NB4 (cell line): ENCODE measurements at regions not wholly inside any gene's neighbourhood (a gene's known extent, or its start where the extent isn't known, plus 50 kb on each side); places are given as distances from the start of the nearest gene placed in this dataset.

Source experiments
- POLR2A ChIP-seq: IDR thresholded peaks from 2 replicates; pipeline ENCODE4 v1.6.1; 2011; ENCODE audit warnings: mild to moderate bottlenecking; ENCODE audit not compliant: insufficient read length; ENCODE audit errors: extremely low read depth
- TF ChIP-seq, protein P1 (sequence below): IDR thresholded peaks from one replicate; pipeline ENCODE4 v1.5.1; 2012; ENCODE audit warnings: low read depth, low read length

DNA sequence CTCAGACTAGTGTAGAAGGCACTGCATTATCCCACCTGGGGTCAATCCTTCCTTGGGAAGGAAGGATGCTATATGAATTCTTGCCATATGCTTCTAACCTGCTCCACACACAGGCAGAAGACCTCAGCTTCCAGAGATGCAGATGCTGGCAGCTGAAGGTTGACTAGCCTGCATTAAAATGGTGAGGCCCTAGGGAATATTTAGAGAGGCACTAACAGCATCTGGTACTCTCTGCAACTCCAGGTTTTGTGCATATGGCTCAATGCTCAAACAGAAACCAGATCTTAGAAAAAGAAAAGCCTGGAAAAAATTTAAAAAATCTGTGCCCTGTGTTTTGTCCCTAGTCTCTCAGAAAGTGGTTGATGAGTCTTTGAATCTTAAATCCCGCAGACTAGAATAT lies 56.0 kb upstream of the MYRIP start:
- TF ChIP-seq POLR2A = no peak
- TF ChIP-seq, protein P1, sequence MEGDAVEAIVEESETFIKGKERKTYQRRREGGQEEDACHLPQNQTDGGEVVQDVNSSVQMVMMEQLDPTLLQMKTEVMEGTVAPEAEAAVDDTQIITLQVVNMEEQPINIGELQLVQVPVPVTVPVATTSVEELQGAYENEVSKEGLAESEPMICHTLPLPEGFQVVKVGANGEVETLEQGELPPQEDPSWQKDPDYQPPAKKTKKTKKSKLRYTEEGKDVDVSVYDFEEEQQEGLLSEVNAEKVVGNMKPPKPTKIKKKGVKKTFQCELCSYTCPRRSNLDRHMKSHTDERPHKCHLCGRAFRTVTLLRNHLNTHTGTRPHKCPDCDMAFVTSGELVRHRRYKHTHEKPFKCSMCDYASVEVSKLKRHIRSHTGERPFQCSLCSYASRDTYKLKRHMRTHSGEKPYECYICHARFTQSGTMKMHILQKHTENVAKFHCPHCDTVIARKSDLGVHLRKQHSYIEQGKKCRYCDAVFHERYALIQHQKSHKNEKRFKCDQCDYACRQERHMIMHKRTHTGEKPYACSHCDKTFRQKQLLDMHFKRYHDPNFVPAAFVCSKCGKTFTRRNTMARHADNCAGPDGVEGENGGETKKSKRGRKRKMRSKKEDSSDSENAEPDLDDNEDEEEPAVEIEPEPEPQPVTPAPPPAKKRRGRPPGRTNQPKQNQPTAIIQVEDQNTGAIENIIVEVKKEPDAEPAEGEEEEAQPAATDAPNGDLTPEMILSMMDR = no peak
